Nephron progenitor cell (in vitro differentiated cells): ENCODE measurements at regions not wholly inside any gene's neighbourhood (a gene's known extent, or its start where the extent isn't known, plus 50 kb on each side); places are given as distances from the start of the nearest gene placed in this dataset.
"Not testable (repeated sequence)": the region's sequence is repeated elsewhere in the genome, so short reads cannot be mapped to it uniquely, and the experiment has no call there.

ENCODE experiments used
- DNase-seq: peaks from one replicate; pipeline ENCODE4 v3.0.0; 2021
- H3K27ac Mint-ChIP-seq: 2 replicates; pipeline ENCODE4 v1.8.0; 2021; ENCODE audit warnings: mild to moderate bottlenecking, moderate library complexity, mixed read lengths
- H3K27me3 Mint-ChIP-seq: 2 replicates; pipeline ENCODE4 v1.8.0; 2021; ENCODE audit warnings: mild to moderate bottlenecking, low read depth, mixed read lengths; ENCODE audit not compliant: poor library complexity
- H3K36me3 Mint-ChIP-seq: 2 replicates; pipeline ENCODE4 v1.8.0; 2021; ENCODE audit warnings: low read depth, mixed read lengths
- H3K4me1 Mint-ChIP-seq: 2 replicates; pipeline ENCODE4 v1.8.0; 2021; ENCODE audit warnings: mixed read lengths
- H3K4me3 Mint-ChIP-seq: 2 replicates; pipeline ENCODE4 v1.8.0; 2021; ENCODE audit warnings: mild to moderate bottlenecking, moderate library complexity, mixed read lengths
- H3K9me3 Mint-ChIP-seq: 2 replicates; pipeline ENCODE4 v1.8.0; 2021; ENCODE audit warnings: mild to moderate bottlenecking, moderate library complexity, mixed read lengths
- TF ChIP-seq, protein P1 (sequence below): fragments of 200-600 bp; sonication (generic); IDR thresholded peaks from 2 replicates; pipeline ENCODE4 v1.5.0; 2021; ENCODE audit warnings: antibody characterized with exemption

DNA sequence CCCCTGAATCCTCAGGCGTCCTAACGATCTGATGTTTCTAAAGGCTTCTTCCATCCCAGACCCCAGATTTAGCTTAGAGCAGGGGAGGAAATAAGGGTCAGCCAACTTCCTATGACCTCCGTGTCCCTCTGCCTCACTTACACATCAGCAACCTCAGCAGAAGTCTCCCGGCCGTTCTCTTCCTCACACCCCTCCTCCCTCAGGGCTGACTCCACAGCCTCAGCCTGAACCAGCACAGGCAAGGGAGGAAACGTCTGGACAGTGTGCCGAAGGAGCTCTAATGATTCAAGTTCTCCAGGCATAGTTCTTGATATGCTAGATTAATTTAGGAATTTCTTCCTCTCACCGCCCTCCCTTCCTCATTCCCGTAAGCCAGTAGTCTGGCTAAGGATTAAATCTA, 121.4 kb downstream of the NUFIP1 start:
- Mint-ChIP-seq H3K9me3 (peaks cover 11% of the 10 kb centered on the region), H3K27ac (no peak overlapping the region), H3K4me3 (no peak overlapping the region), H3K36me3 (peaks cover 4% of the 10 kb centered on the region), H3K4me1 (peaks cover 12% of the 10 kb centered on the region), H3K27me3 (peaks cover under 1% of the 10 kb centered on the region)
- TF ChIP-seq, protein P1, sequence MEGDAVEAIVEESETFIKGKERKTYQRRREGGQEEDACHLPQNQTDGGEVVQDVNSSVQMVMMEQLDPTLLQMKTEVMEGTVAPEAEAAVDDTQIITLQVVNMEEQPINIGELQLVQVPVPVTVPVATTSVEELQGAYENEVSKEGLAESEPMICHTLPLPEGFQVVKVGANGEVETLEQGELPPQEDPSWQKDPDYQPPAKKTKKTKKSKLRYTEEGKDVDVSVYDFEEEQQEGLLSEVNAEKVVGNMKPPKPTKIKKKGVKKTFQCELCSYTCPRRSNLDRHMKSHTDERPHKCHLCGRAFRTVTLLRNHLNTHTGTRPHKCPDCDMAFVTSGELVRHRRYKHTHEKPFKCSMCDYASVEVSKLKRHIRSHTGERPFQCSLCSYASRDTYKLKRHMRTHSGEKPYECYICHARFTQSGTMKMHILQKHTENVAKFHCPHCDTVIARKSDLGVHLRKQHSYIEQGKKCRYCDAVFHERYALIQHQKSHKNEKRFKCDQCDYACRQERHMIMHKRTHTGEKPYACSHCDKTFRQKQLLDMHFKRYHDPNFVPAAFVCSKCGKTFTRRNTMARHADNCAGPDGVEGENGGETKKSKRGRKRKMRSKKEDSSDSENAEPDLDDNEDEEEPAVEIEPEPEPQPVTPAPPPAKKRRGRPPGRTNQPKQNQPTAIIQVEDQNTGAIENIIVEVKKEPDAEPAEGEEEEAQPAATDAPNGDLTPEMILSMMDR = no peak
- no peak for DNase-seq

DNA sequence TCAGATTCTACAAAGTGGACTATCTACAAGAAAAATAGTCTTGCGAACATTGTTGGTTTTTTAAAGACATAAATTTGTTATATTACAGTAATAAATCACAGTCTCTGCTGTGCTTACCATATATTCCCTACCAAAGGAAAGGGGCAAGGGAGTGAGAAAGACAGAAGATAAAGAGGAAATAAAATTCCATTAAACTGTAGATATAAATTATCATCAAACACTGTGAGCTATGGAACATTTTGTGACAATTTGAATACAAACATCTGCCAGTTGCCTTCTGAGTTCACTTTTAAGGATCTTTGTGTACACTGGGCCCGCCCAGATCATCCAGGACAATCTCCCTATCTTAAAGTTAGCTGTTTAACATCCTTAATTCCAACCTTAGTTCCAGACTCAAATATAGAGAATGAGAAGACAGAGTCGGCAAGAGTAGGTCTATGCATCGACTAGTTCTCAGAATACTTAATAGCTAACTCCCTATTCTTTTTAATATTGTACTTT, 122.8 kb downstream of the NUFIP1 start:
- no peak overlapping the region for H3K4me3 Mint-ChIP-seq
- TF ChIP-seq, protein P1 = no peak
- H3K36me3 Mint-ChIP-seq = peaks cover 4% of the 10 kb centered on the region
- peaks cover 5% of the 10 kb centered on the region for H3K4me1 Mint-ChIP-seq
- no peak for DNase-seq
- H3K27ac Mint-ChIP-seq = no peak overlapping the region
- no peaks in the 10 kb centered on the region for H3K27me3 Mint-ChIP-seq
- H3K9me3 Mint-ChIP-seq = peaks cover 18% of the 10 kb centered on the region

DNA sequence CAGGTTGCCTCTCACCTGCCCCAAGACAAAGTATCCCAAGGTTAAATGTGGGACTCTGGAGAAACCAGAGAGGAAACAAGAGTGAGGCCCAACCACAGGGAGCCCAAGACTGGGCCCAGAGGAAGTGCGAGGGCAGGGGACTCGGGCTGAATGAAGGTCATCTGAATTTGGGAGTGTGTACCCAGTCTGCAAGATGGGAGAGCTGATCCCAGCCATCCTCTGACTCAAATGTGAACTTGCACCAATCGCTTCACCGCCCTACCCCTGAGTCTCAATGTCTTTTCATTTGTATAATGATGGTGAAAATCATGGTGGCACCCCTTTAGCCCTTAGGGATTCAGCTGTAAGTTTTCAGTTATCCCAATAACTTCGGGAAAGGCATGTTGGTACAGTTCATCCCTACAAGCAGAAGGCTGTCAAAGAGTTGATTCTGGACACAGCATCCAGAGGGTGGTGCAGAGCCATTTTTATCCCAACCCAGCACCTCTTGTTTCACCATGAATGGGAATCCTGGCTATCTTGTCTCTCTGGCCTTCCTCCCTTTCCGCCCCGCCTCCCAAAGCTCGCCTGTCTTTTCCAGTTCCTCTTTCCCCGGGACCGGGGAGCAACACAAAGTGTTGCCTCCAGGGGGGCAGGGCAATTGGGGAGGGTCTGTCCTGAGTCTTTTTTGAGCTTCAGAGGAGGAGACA, 123.4 kb downstream of the NUFIP1 start:
- H3K4me3 Mint-ChIP-seq = no peak overlapping the region
- TF ChIP-seq, protein P1 = no peak
- peaks cover 18% of the 10 kb centered on the region for H3K9me3 Mint-ChIP-seq
- no peak overlapping the region for H3K27ac Mint-ChIP-seq
- peaks cover 2% of the 10 kb centered on the region for H3K27me3 Mint-ChIP-seq
- DNase-seq = no peak
- peaks cover 5% of the 10 kb centered on the region for H3K4me1 Mint-ChIP-seq
- peaks cover 4% of the 10 kb centered on the region for H3K36me3 Mint-ChIP-seq

DNA sequence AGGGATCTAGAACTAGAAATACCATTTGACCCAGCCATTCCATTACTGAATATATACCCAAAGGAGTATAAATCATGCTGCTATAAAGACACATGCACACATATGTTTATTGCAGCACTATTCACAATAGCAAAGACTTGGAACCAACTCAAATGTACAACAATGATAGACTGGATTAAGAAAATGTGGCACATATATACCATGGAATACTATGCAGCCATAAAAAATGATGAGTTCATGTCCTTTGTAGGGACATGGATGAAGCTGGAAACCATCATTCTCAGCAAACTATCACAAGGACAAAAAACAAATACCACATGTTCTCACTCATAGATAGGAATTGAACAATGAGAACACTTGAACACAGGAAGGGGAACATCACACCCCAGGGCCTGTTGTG, 125.6 kb downstream of the NUFIP1 start:
- H3K36me3 Mint-ChIP-seq, H3K27ac Mint-ChIP-seq, H3K4me3 Mint-ChIP-seq, H3K4me1 Mint-ChIP-seq, H3K27me3 Mint-ChIP-seq, DNase-seq: not testable (repeated sequence)
- peaks cover 18% of the 10 kb centered on the region for H3K9me3 Mint-ChIP-seq

DNA sequence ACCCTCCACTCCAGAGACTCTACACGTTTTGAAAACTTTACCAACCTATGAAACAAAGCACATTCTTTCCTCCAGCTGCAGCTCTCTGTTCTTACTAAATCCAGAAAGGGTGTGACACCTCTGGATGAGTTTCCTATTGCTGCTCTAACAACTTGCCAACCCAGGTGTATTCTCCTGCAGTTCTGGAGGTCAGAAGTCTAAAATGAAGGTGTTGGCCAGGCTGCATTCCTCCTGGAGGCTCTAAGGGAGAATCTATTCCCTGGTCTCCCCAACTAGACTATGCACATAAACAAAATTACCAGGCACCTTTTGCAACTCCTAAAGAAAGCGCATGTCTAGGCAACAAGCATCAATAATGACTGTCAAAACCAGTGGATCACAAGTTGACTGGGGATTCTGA, 128.8 kb downstream of the NUFIP1 start:
- Mint-ChIP-seq H3K4me3 (no peak overlapping the region), H3K9me3 (peaks cover 9% of the 10 kb centered on the region), H3K4me1 (peaks cover 6% of the 10 kb centered on the region), H3K36me3 (no peaks in the 10 kb centered on the region), H3K27ac (no peak overlapping the region), H3K27me3 (peaks cover 19% of the 10 kb centered on the region)
- TF ChIP-seq, protein P1 = no peak
- no peak for DNase-seq

DNA sequence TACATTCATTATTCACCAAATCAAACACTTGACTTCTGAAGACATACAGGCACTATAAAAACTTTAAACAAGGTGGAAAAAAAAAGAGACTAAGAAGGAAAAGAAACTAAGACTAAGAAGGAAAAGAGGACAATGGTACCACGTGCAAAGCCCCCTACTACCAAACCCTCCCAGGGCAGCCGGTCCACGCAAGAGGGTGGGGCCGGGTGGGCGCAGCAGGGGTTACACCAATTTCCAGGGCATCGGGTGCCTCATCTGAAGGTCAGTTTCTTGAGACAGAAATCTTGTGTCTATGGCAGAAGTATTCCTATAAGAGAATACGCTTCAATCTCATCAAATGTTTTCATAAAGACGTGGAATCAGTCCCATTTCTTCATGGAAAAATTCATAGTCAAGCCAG, 131.5 kb downstream of the NUFIP1 start:
- H3K9me3 Mint-ChIP-seq = peaks cover 7% of the 10 kb centered on the region
- no peaks in the 10 kb centered on the region for H3K36me3 Mint-ChIP-seq
- TF ChIP-seq, protein P1 = no peak
- no peak overlapping the region for H3K27ac Mint-ChIP-seq
- H3K4me1 Mint-ChIP-seq = peaks cover 12% of the 10 kb centered on the region
- H3K4me3 Mint-ChIP-seq = no peak overlapping the region
- H3K27me3 Mint-ChIP-seq = peaks cover 23% of the 10 kb centered on the region
- no peak for DNase-seq
